GM12801 (cell line): ENCODE measurements at regions not wholly inside any gene's neighbourhood (a gene's known extent, or its start where the extent isn't known, plus 50 kb on each side); places are given as distances from the start of the nearest gene placed in this dataset.

Experiments used
- CTCF ChIP-seq: IDR thresholded peaks from one replicate; pipeline ENCODE4 v1.5.1; 2011; ENCODE audit warnings: control low read depth; ENCODE audit not compliant: insufficient read length; ENCODE audit errors: extremely low read depth

- TF ChIP-seq CTCF: no peak
These were observed 87.1 kb upstream of the ELL2 start for GRCh38 chr5:96048763-96049162.

GRCh38 chr5:96045888-96046287 lies 84.2 kb upstream of the ELL2 start:
- no peak for TF ChIP-seq CTCF

- TF ChIP-seq CTCF: no peak
These were observed 81.8 kb upstream of the ELL2 start for GRCh38 chr5:96043446-96043845.

GRCh38 chr5:96037128-96037527 lies 75.5 kb upstream of the ELL2 start:
- no peak for TF ChIP-seq CTCF

GRCh38 chr5:96036301-96036700 lies 74.7 kb upstream of the ELL2 start:
- no peak for TF ChIP-seq CTCF

- no peak for TF ChIP-seq CTCF
These were observed 74.1 kb upstream of the ELL2 start for GRCh38 chr5:96035796-96036195.

- TF ChIP-seq CTCF: no peak
These were observed 71.5 kb upstream of the ELL2 start for GRCh38 chr5:96033116-96033515.

- TF ChIP-seq CTCF: no peak
These were observed 70.2 kb upstream of the ELL2 start for GRCh38 chr5:96031811-96032261.
